HFFc6 (cell line): ENCODE measurements at regions not wholly inside any gene's neighbourhood (a gene's known extent, or its start where the extent isn't known, plus 50 kb on each side); places are given as distances from the start of the nearest gene placed in this dataset.
"Not testable (repeated sequence)": the region's sequence is repeated elsewhere in the genome, so short reads cannot be mapped to it uniquely, and the experiment has no call there.

Experiments used
- DNase-seq: peaks from one replicate; pipeline ENCODE4 v3.0.0-alpha.2; 2018
- H3K27ac Mint-ChIP-seq: 2 replicates; pipeline ENCODE4 v1.8.0; 2020; ENCODE audit warnings: mild to moderate bottlenecking, mixed read lengths
- H3K27me3 Mint-ChIP-seq: 2 replicates; pipeline ENCODE4 v1.8.0; 2021; ENCODE audit warnings: mild to moderate bottlenecking, moderate library complexity, mixed read lengths; ENCODE audit not compliant: insufficient read depth
- H3K36me3 Mint-ChIP-seq: 2 replicates; pipeline ENCODE4 v1.8.0; 2021; ENCODE audit warnings: low read depth, mixed read lengths
- H3K4me1 Mint-ChIP-seq: 2 replicates; pipeline ENCODE4 v1.8.0; 2020; ENCODE audit warnings: low read depth, mixed read lengths
- H3K4me3 Mint-ChIP-seq: 2 replicates; pipeline ENCODE4 v1.8.0; 2020; ENCODE audit warnings: mild to moderate bottlenecking, moderate library complexity, mixed read lengths
- H3K9me3 Mint-ChIP-seq: 2 replicates; pipeline ENCODE4 v1.8.0; 2020; ENCODE audit warnings: mild to moderate bottlenecking, mixed read lengths
- TF ChIP-seq, protein P1 (sequence below): fragments of 200-600 bp; sonication (generic); IDR thresholded peaks from 2 replicates; pipeline ENCODE4 v1.5.0; 2021; ENCODE audit warnings: antibody characterized with exemption, mild to moderate bottlenecking

DNA sequence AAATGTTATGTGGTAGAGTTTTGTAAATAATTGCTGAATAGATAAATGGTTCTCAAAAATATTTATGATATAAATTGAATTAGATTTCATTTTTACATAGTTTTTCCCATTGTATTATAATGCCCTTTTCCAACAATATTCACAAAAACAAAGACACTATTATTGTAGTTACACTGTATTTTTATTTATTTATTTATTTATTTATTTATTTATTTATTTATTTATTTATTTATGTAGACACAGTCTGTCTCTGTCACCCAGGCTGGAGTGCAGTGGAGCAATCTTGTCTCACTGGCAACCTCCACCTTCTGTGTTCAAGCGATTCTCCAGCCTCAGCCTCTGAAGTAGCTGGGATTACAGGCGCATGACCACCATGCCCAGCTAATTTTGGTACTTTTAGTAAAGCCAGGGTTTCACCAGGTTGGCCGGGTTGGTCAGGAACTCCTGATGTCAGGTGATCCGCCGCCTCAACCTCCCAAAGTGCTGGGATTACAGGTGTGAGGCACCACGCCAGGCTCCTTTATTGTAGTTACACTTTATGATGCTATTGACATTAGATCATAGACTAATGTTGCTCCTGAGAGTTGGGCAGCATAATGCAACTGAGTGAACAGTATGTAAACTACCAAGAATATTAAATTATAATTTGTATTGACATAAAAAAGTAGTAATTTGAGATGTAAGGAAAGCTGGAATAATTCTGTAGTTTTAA, 1430.0 kb upstream of the PRMT6 start:
- TF ChIP-seq, protein P1, sequence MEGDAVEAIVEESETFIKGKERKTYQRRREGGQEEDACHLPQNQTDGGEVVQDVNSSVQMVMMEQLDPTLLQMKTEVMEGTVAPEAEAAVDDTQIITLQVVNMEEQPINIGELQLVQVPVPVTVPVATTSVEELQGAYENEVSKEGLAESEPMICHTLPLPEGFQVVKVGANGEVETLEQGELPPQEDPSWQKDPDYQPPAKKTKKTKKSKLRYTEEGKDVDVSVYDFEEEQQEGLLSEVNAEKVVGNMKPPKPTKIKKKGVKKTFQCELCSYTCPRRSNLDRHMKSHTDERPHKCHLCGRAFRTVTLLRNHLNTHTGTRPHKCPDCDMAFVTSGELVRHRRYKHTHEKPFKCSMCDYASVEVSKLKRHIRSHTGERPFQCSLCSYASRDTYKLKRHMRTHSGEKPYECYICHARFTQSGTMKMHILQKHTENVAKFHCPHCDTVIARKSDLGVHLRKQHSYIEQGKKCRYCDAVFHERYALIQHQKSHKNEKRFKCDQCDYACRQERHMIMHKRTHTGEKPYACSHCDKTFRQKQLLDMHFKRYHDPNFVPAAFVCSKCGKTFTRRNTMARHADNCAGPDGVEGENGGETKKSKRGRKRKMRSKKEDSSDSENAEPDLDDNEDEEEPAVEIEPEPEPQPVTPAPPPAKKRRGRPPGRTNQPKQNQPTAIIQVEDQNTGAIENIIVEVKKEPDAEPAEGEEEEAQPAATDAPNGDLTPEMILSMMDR: no peak
- Mint-ChIP-seq H3K27ac (no peak overlapping the region), H3K27me3 (no peaks in the 10 kb centered on the region), H3K4me3 (no peak overlapping the region), H3K36me3 (no peaks in the 10 kb centered on the region), H3K4me1 (no peaks in the 10 kb centered on the region), H3K9me3 (peaks cover 12% of the 10 kb centered on the region; the same call in 1 of the 2 replicates)
- DNase-seq: no peak

DNA sequence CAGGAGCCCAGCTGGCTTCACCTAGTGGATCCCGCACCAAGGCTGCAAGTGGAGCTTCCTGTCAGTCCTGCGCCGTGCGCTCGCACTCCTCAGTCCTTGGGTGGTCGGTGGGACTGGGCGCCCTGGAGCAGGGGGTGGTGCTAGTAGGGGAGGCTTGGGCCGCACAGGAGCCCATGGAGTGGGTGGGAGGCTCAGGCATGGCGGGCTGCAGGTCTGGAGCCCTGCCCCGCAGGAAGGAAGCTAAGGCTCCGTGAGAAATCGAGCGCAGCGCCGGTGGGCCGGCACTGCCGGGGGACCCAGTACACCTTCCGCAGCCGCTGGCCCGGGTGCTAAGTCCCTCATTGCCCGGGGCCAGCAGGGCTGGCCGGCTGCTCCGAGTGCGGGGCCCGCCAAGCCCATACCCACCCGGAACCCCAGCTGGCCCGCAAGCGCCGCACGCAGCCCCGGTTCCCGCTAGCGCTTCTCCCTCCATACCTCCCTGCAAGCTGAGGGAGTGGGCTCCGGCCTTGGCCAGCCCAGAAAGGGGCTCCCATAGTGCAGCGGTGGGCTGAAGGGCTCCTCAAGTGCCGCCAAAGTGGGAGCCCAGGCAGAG, 1425.2 kb upstream of the PRMT6 start:
- H3K9me3 Mint-ChIP-seq: peaks cover 24% of the 10 kb centered on the region
- not testable (repeated sequence) for H3K27me3 Mint-ChIP-seq, H3K36me3 Mint-ChIP-seq, H3K4me3 Mint-ChIP-seq, DNase-seq, H3K27ac Mint-ChIP-seq, H3K4me1 Mint-ChIP-seq

GRCh38 chr1:105632342-105633196, 1423.9 kb upstream of the PRMT6 start:
- H3K4me1 Mint-ChIP-seq: no peaks in the 10 kb centered on the region
- no peaks in the 10 kb centered on the region for H3K36me3 Mint-ChIP-seq
- H3K9me3 Mint-ChIP-seq: peaks cover 24% of the 10 kb centered on the region
- no peak overlapping the region for H3K4me3 Mint-ChIP-seq
- no peak overlapping the region for H3K27ac Mint-ChIP-seq
- H3K27me3 Mint-ChIP-seq: no peaks in the 10 kb centered on the region
- TF ChIP-seq, protein P1: no peak
- no peak for DNase-seq

DNA sequence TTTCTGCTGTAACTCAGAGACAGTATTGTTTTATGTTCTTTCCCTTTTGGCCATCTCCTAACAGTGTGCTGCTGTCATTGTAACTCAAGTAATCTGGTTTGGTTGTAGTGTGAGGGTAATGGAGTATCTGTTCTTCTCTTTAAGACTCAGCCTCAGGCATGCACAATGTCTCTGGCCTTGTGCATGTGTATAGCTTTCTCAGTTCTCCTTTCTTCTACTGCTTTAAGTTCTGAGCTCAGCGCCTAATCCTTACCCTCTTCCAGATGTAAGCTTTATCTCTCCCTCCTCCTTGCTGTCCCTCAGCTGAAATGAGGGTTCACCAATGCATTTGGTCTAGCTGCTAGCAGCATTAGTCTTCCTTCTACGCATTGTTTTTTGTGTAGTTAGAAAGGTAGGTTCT, 1420.4 kb upstream of the PRMT6 start:
- Mint-ChIP-seq H3K27ac (no peak overlapping the region), H3K4me3 (no peak overlapping the region), H3K36me3 (no peaks in the 10 kb centered on the region), H3K9me3 (peaks cover 16% of the 10 kb centered on the region), H3K27me3 (no peaks in the 10 kb centered on the region), H3K4me1 (no peaks in the 10 kb centered on the region)
- TF ChIP-seq, protein P1: no peak
- no peak for DNase-seq

DNA sequence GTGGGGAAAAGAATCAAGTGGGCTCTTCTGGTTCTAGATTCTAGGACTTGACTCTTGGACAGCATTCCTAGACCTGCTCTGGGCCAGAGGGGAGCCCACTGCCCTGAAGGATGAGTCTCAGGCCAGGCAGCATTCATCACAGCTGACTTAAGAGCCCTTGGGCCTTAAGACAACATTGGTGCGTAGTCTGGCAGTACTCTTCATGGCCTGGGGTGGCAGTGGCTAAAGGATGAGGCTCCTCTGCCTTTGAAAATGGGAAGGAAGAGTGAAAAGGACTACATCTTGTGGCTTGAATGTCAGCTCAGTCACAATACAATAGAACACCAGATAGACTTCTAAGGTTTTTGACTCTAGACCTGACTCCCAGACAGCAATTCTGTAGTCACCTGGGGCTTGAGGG, 1415.1 kb upstream of the PRMT6 start:
- TF ChIP-seq, protein P1: no peak
- Mint-ChIP-seq H3K27ac (no peak overlapping the region), H3K4me3 (no peak overlapping the region), H3K27me3 (no peaks in the 10 kb centered on the region), H3K9me3 (peaks cover 17% of the 10 kb centered on the region), H3K36me3 (no peaks in the 10 kb centered on the region; the same call in 1 of the 2 replicates), H3K4me1 (no peaks in the 10 kb centered on the region)
- DNase-seq: no peak

- no peaks in the 10 kb centered on the region for H3K27me3 Mint-ChIP-seq
- H3K27ac Mint-ChIP-seq: no peak overlapping the region
- H3K4me1 Mint-ChIP-seq: no peaks in the 10 kb centered on the region
- no peak for DNase-seq
- TF ChIP-seq, protein P1: no peak
- peaks cover 23% of the 10 kb centered on the region for H3K9me3 Mint-ChIP-seq
- no peaks in the 10 kb centered on the region for H3K36me3 Mint-ChIP-seq
- no peak overlapping the region for H3K4me3 Mint-ChIP-seq
These were observed 1404.4 kb upstream of the PRMT6 start for GRCh38 chr1:105652109-105652508.
